HFFc6 (cell line): ENCODE measurements at regions not wholly inside any gene's neighbourhood (a gene's known extent, or its start where the extent isn't known, plus 50 kb on each side); places are given as distances from the start of the nearest gene placed in this dataset.

ENCODE experiments used
- DNase-seq: peaks from one replicate; pipeline ENCODE4 v3.0.0-alpha.2; 2018
- H3K27ac Mint-ChIP-seq: 2 replicates; pipeline ENCODE4 v1.8.0; 2020; ENCODE audit warnings: mild to moderate bottlenecking, mixed read lengths
- H3K27me3 Mint-ChIP-seq: 2 replicates; pipeline ENCODE4 v1.8.0; 2021; ENCODE audit warnings: mild to moderate bottlenecking, moderate library complexity, mixed read lengths; ENCODE audit not compliant: insufficient read depth
- H3K36me3 Mint-ChIP-seq: 2 replicates; pipeline ENCODE4 v1.8.0; 2021; ENCODE audit warnings: low read depth, mixed read lengths
- H3K4me1 Mint-ChIP-seq: 2 replicates; pipeline ENCODE4 v1.8.0; 2020; ENCODE audit warnings: low read depth, mixed read lengths
- H3K4me3 Mint-ChIP-seq: 2 replicates; pipeline ENCODE4 v1.8.0; 2020; ENCODE audit warnings: mild to moderate bottlenecking, moderate library complexity, mixed read lengths
- H3K9me3 Mint-ChIP-seq: 2 replicates; pipeline ENCODE4 v1.8.0; 2020; ENCODE audit warnings: mild to moderate bottlenecking, mixed read lengths
- TF ChIP-seq, protein P1 (sequence below): fragments of 200-600 bp; sonication (generic); IDR thresholded peaks from 2 replicates; pipeline ENCODE4 v1.5.0; 2021; ENCODE audit warnings: antibody characterized with exemption, mild to moderate bottlenecking

DNA sequence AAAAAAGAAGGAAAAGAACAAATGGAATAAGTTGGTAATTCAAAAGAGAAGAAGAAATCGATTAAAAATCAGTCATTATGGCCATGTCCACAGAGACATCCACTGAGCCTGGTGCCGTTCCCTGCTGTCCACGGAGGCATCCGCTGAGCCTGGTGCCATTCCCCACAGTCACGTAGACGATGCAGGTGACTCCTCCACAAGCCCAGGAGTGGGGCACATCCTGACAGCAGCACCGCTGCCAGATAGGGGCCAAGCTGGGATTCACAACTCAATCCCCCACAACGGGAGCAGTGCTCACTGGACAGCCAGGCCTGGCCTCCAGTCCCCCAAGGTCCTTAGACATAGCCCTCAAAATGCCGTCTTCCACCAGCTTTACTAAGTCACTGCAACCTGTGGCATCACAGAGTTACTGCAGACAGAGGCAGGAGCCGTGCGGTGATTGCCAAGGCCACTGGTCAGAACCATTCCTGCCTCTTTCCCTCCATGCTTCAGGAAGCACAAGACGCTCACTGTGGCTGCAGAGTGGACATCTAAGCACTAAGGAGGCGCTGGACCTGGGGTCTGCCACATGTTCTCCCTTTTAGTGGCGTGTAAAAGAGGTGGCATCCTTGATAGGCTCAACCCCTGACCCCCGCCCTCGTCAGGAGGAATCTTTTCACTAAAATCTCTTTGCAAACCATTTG lies 131.5 kb upstream of the SPACA7 start:
- TF ChIP-seq, protein P1, sequence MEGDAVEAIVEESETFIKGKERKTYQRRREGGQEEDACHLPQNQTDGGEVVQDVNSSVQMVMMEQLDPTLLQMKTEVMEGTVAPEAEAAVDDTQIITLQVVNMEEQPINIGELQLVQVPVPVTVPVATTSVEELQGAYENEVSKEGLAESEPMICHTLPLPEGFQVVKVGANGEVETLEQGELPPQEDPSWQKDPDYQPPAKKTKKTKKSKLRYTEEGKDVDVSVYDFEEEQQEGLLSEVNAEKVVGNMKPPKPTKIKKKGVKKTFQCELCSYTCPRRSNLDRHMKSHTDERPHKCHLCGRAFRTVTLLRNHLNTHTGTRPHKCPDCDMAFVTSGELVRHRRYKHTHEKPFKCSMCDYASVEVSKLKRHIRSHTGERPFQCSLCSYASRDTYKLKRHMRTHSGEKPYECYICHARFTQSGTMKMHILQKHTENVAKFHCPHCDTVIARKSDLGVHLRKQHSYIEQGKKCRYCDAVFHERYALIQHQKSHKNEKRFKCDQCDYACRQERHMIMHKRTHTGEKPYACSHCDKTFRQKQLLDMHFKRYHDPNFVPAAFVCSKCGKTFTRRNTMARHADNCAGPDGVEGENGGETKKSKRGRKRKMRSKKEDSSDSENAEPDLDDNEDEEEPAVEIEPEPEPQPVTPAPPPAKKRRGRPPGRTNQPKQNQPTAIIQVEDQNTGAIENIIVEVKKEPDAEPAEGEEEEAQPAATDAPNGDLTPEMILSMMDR: no peak
- H3K4me3 Mint-ChIP-seq: no peak overlapping the region
- no peaks in the 10 kb centered on the region for H3K4me1 Mint-ChIP-seq
- no peak for DNase-seq
- peaks cover 62% of the 10 kb centered on the region for H3K9me3 Mint-ChIP-seq
- H3K36me3 Mint-ChIP-seq: peaks cover 12% of the 10 kb centered on the region
- no peak overlapping the region for H3K27ac Mint-ChIP-seq
- peaks cover 2% of the 10 kb centered on the region for H3K27me3 Mint-ChIP-seq

DNA sequence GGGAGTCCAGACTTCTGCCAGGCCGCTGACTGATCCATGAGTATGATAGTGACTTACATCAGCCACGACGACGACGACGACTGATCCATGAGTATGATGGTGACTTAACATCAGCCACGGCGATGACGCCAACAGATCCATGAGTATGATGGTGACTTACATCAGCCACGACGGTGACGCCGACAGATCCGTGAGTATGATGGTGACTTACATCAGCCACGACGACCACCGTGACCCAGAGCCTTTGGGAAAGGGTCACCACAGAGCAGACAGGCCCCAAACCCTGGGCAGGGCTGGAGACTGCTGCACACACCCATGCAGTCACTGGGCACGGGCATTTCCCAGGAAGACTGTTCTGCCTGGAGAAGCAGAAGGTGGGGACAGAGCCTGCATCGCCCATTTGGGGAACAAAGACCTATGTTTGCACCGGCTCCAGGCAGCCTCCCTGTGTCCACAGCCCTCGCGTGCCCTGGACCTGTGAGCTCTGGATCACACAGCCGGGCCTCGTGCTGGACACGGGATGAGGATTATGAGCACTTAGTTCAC lies 130.9 kb upstream of the SPACA7 start:
- Mint-ChIP-seq H3K27ac (no peak overlapping the region), H3K4me3 (no peak overlapping the region), H3K27me3 (peaks cover 2% of the 10 kb centered on the region; the same call in 1 of the 2 replicates), H3K4me1 (no peaks in the 10 kb centered on the region), H3K36me3 (peaks cover 16% of the 10 kb centered on the region), H3K9me3 (peaks cover 63% of the 10 kb centered on the region)
- no peak for DNase-seq
- TF ChIP-seq, protein P1: no peak

DNA sequence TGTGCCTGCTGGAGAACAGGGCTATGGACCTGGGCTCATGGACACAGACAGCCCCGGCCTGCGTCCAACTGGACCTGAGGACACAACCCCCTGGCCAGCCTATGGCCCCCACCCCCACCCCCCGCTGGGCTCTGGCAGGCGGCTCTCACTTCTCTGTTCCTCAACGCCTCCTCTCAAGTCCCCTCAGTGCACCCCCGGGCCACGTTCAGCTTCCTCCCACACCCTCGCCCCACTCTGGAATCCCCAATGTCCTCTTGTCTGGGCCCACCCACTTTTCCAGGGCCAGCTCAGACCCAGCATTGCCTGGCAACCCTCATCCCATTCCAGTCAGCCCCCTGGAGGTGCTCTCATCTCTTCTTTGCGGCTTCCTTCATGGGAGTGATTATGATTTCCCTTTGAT lies 130.2 kb upstream of the SPACA7 start:
- no peaks in the 10 kb centered on the region for H3K4me1 Mint-ChIP-seq
- no peak overlapping the region for H3K4me3 Mint-ChIP-seq
- peaks cover 66% of the 10 kb centered on the region for H3K9me3 Mint-ChIP-seq
- TF ChIP-seq, protein P1: no peak
- no peak overlapping the region for H3K27ac Mint-ChIP-seq
- H3K36me3 Mint-ChIP-seq: peaks cover 17% of the 10 kb centered on the region
- peaks cover 2% of the 10 kb centered on the region; the same call in 1 of the 2 replicates for H3K27me3 Mint-ChIP-seq
- DNase-seq: no peak

DNA sequence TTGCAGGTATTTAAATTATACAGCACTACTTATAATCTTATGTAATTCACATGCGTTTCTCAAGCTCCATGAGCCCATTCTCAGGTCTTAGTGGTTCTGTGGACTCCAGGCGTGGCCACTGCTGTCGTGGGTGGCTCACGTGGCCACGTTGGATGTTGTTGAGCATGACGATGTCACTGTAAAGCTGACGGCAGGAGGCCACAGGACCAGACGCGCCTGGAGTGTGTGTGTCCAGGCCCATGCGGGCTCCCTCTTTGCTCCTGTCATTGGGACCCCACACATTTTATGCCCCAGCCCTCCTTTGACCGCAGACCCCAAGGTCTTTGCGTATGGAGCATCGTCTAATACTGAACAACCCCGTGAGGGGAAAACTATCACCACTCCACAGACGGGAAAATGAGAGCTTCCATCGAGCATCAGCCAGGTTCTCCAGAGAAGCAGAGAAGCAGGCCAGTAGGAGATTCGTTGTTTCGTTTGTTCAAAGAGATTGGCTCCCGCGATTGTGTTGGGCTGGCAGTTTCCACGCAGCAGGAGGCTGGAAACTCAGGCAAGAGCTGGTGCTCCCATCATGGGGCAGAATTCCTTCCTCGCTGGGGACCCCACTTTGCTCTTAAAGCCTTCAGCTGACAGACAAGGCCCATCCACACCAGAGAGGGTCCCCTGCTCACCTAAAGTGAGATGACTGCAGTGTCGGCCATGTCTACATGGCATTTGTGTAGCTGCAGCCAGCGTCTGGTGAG lies 129.3 kb upstream of the SPACA7 start:
- Mint-ChIP-seq H3K4me3 (no peak overlapping the region), H3K9me3 (peaks cover 66% of the 10 kb centered on the region), H3K4me1 (no peaks in the 10 kb centered on the region), H3K27ac (no peak overlapping the region), H3K27me3 (peaks cover under 1% of the 10 kb centered on the region; the same call in 1 of the 2 replicates), H3K36me3 (peaks cover 13% of the 10 kb centered on the region)
- TF ChIP-seq, protein P1: no peak
- DNase-seq: no peak

DNA sequence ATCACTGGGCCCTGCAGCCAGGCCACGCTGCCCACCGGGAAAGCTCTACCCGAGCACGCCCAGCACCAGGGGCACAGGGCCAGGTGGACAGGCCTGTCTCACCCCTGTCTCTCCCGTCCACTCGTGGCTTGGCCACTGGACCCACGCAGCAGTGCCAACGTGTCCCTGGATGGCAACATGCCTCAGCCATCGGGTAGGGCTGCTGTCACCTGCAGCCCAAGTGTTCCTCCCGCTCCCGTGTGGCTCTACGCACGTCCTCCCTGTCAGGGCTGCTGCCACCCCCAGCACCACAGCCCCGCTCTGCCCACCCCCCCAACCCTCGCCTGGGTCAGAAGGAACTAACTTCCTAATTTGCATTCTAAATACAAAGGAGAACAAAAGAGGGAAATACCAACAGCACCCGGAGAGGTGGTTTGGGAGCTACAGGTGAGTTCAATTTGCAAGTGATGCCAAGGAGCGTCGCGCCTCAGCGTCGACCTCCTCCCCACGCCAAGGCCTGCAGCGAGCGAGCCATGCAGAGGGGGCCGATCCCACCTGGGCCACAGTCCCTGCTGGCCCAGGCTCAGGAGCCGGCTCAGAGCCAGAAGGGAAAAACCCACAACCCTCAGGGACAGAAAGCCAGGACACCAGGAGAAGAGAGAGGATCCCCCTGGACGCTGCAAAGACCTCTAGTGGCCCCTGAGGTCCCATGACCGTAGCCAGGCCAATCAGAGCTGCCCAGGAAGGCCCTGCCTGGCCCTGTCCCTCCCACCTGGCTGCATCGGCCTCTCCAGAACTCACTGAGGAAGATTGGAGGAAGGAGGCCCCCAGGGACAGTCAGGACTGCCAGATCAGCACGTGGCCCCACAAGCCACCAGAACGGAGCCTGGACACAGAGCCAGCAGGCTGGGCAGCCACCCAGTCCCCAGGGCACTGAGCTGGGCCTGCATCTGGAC lies 128.4 kb upstream of the SPACA7 start:
- no peak for DNase-seq
- TF ChIP-seq, protein P1: no peak
- Mint-ChIP-seq H3K27me3 (no peaks in the 10 kb centered on the region), H3K36me3 (peaks cover 13% of the 10 kb centered on the region), H3K27ac (no peak overlapping the region), H3K4me1 (no peaks in the 10 kb centered on the region), H3K9me3 (peaks cover 74% of the 10 kb centered on the region), H3K4me3 (no peak overlapping the region)
